K562 (cell line): ENCODE measurements at regions not wholly inside any gene's neighbourhood (a gene's known extent, or its start where the extent isn't known, plus 50 kb on each side); places are given as distances from the start of the nearest gene placed in this dataset.

ENCODE experiments used
- BCL6 ChIP-seq: fragments of 250-450 bp; sonication (Bioruptor Pico); IDR thresholded peaks from 2 replicates; pipeline ENCODE4 v1.4.0; 2020
- BRD4 ChIP-seq: fragments of 200-600 bp; sonication (generic); IDR thresholded peaks from 2 replicates; pipeline ENCODE4 v1.6.1; 2017; ENCODE audit warnings: inconsistent platforms
- CGGBP1 ChIP-seq: fragments of 250-450 bp; sonication (Bioruptor Pico); IDR thresholded peaks from 2 replicates; pipeline ENCODE4 v1.9.0; 2021; ENCODE audit warnings: mild to moderate bottlenecking
- CHD2 ChIP-seq: IDR thresholded peaks from 2 replicates; pipeline ENCODE4 v1.6.1; 2011; ENCODE audit warnings: low read depth, low read length
- CTCF ChIP-seq, 3 experiments: IDR thresholded peaks in 2 of 3; conservative IDR thresholded peaks in 1 of 3; 2 replicates each; pipeline ENCODE4 v1.5.1; 2011 to 2012; ENCODE audit warnings: low read length in 3 of 3, mild to moderate bottlenecking in 3 of 3, control low read depth in 2 of 3, improper control_type of control experiment in 1 of 3, inconsistent platforms in 1 of 3, low read depth in 1 of 3, mixed read lengths in 1 of 3, moderate library complexity in 1 of 3; ENCODE audit not compliant: insufficient read depth in 2 of 3
- GABPB2 ChIP-seq: fragments of 250-450 bp; sonication (Bioruptor Pico); conservative IDR thresholded peaks from 2 replicates; pipeline ENCODE4 v1.5.1; 2021; ENCODE audit warnings: mild to moderate bottlenecking
- GMEB1 ChIP-seq: fragments of 250-450 bp; sonication (Bioruptor Pico); IDR thresholded peaks from 2 replicates; pipeline ENCODE4 v1.4.0; 2020; ENCODE audit warnings: mild to moderate bottlenecking
- LARP7 ChIP-seq: fragments of 450-650 bp; IDR thresholded peaks from 2 replicates; pipeline ENCODE4 v1.6.1; 2016
- PHB2 ChIP-seq: fragments of 450-650 bp; IDR thresholded peaks from 2 replicates; pipeline ENCODE4 v1.6.1; 2017; ENCODE audit warnings: low read depth
- RBM14 ChIP-seq: fragments of 200-400 bp; formaldehyde crosslinking; IDR thresholded peaks from 2 replicates; pipeline ENCODE4 v1.6.1; 2018; ENCODE audit warnings: low read depth, mild to moderate bottlenecking, low read length, moderate library complexity, borderline replicate concordance; ENCODE audit not compliant: insufficient read depth
- RCOR1 ChIP-seq, 2 experiments: IDR thresholded peaks; 2 replicates each; pipeline ENCODE4 v1.6.1; 2012; ENCODE audit warnings: low read depth in 2 of 2, low read length in 2 of 2, borderline replicate concordance in 1 of 2, improper control_type of control experiment in 1 of 2
- SMARCC2 ChIP-seq: fragments of 450-650 bp; IDR thresholded peaks from 2 replicates; pipeline ENCODE4 v1.6.1; 2017; ENCODE audit warnings: antibody characterized with exemption, moderate library complexity, mild to moderate bottlenecking, low read depth
- STAG1 ChIP-seq: sonication (generic); formaldehyde crosslinking; IDR thresholded peaks from 2 replicates; pipeline ENCODE4 v1.5.0; 2020; ENCODE audit warnings: missing genetic modification reagents, borderline replicate concordance
- ZNF407 ChIP-seq: fragments of 450-650 bp; IDR thresholded peaks from 2 replicates; pipeline ENCODE4 v1.6.1; 2016; ENCODE audit warnings: low read depth

GRCh38 chr18:24657444-24657842 is 197.0 kb downstream of the HRH4 start:
- TF ChIP-seq GMEB1 (no peak), STAG1 (CRISPR knock-in tag) (no peak), LARP7 (no peak), BCL6 (CRISPR knock-in tag) (no peak), SMARCC2 (no peak), PHB2 (no peak), CGGBP1 (CRISPR knock-in tag) (no peak), CTCF (IDR thresholded peaks at IDR 0.05 in 2 of 3, conservative IDR thresholded peaks at IDR 0.05 in 1 of 3; ENCODE audit: insufficient read depth in 2 of 3, low read depth in 1 of 3, low read length in 3 of 3) (no peak), RBM14 (no peak), GABPB2 (CRISPR knock-in tag) (no peak), ZNF407 (no peak), RCOR1 (IDR thresholded peaks at IDR 0.05; ENCODE audit: borderline replicate concordance in 1 of 2, low read depth in 2 of 2, low read length in 2 of 2) (no peak), CHD2 (no peak), BRD4 (no peak)
